GM18519 (cell line): ENCODE measurements at regions not wholly inside any gene's neighbourhood (a gene's known extent, or its start where the extent isn't known, plus 50 kb on each side); places are given as distances from the start of the nearest gene placed in this dataset.
A peak's percentile ranks its signal among the peaks of the same experiment; 100 is the strongest.

Source experiments
- ATAC-seq: cut with Tn5 transposase; IDR thresholded peaks from one replicate; pipeline ENCODE4 v1.9.1; 2021; ENCODE audit warnings: mild to moderate bottlenecking, moderate library complexity; ENCODE audit not compliant: unreplicated experiment, low FRiP score

DNA sequence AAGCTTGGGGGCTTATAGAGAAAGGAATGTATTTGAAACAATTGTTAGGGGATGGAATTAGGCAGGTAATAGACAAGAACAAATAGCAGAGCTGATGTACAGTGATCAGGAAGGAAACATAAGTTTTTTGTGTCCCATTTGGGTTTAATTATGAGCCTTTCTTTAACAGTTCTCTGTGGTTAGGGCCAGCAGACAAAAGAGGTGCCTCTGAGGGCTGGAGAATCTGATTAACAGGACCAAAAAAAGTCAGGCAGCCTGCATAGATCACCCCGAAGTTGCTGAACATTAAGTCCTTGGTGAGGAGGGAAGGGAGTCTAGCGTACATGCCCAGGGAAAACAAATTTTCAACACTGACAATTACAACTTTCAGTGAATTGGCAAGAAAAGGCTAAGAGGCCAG lies 88.6 kb upstream of the SPRED1 start:
- ATAC-seq: no peak

- ATAC-seq: no peak
These were observed 88.1 kb upstream of the SPRED1 start for GRCh38 chr15:38164507-38164906.

GRCh38 chr15:38168467-38169070 lies 84.1 kb upstream of the SPRED1 start:
- ATAC-seq: no peak

DNA sequence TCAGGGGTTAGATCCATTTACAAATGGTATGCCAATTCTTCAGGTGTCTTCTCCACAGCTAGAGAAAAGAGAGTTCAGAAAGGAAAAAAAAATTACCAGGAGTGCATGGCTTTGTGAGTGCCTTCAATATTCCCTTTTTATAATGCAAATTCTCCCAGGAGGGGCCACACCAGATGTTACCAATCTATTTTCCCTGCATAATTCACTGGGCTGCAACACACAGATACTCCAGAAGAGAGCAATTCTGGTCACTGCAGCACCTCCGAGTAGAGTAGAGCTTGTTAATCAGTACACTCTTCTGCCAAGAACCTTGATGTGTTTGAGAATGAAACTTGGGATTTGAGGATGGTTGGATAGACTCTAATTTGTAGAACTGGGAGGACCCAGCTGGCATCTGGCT lies 80.7 kb upstream of the SPRED1 start:
- ATAC-seq: no peak

GRCh38 chr15:38174691-38175090 lies 77.9 kb upstream of the SPRED1 start:
- ATAC-seq: no peak

GRCh38 chr15:38176155-38176554 lies 76.5 kb upstream of the SPRED1 start:
- peak; percentile 98 for ATAC-seq

DNA sequence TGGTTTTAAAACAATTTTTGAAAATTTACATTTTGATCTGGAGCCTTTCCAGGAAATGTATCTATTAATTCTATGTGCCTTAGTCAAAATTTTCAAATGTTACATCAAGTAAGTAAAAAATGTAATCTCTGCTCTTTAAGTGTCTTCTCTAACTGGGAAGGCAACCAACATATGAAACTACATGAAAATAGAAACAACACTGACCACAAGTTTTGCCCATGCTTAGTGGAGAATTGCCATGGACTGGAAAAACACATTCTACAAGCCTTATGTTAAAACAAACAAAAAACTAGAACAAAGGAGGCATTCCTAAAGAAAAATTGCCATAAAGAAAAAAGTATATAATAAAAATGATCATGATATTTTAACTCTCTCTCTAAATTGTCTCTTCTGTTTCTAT lies 75.9 kb upstream of the SPRED1 start:
- no peak for ATAC-seq

GRCh38 chr15:38182900-38183299 lies 69.7 kb upstream of the SPRED1 start:
- no peak for ATAC-seq

DNA sequence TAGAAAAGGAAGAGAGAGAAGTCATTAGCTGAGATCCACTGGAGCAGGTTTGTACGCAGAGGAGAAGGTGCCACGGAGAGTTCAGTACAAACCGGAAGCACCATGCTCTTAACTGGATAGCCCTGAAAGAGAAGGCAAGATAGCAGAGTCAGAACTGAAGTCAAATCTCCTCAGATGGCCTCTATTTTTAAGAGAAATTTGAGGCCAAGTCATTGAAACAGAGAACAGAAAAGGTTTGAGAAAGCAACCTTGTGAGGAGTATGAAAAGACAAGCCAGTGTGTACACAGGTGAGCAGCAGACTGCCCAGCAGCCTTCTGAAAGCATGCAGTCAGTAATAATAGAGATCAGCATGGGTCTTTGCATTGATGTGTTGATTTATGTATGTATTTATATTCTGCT lies 66.1 kb upstream of the SPRED1 start:
- ATAC-seq: no peak

GRCh38 chr15:38187630-38188313 lies 64.9 kb upstream of the SPRED1 start:
- no peak for ATAC-seq

GRCh38 chr15:38189671-38190295 lies 62.9 kb upstream of the SPRED1 start:
- no peak for ATAC-seq

DNA sequence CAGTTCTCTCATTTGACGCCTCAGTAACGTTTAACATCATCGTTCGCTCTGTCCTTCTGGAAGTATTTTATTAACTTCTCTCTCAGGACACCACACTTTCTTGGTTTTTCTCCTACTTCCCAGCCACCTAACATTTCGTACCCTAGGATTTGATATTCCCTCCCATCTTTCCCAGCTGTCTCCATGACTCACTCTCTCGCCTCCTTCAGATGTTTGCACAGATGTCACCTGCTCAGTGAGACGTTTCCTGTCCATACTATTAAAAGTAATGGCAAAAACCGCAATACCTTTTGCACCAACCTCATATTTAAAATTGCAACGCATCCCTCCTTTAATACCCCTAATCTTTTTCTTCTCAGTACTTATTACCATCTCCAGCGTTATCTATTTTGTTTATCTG lies 62.1 kb upstream of the SPRED1 start:
- no peak for ATAC-seq

- no peak for ATAC-seq
These were observed 60.1 kb upstream of the SPRED1 start for GRCh38 chr15:38192496-38192895.

- no peak for ATAC-seq
These were observed 59.1 kb upstream of the SPRED1 start for GRCh38 chr15:38193496-38193895.

GRCh38 chr15:38195191-38195901 lies 57.3 kb upstream of the SPRED1 start:
- ATAC-seq: no peak

DNA sequence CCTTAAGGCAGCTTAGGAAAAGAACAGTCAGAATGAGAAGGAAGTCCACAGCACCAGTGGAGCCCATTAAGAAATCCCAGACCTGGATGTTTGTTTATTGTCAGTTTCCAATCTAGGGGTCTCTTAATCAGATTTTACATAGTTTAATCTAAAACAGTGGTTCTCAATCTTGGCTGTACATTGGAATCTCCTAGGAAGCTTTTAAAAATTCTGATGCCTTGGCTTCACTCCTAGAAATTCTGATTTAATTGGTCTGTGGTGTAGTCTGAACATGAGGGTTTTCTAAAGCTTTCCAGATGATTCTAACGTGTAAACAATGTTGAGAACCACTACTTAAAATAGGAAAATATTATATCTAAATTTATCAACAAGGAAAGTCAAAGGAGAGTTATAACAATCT lies 56.6 kb upstream of the SPRED1 start:
- no peak for ATAC-seq

DNA sequence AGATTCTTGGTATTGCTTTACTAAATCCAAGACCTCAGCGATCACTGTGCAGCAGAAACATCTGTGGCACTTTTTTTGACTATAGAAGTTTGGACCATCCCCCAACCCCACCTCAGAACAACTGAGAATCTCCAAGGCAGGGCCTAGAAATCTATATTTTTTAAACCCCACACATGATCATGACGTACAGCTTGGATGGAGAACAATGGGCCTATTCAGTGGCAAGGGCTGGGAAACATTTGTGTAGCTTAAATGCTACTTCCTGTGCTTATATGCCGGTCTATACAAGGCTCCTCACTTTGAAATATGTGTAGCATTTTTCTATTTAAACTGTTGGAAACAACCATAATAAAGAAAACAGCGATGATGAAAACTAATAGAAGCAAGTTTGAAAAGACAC lies 55.1 kb upstream of the SPRED1 start:
- no peak for ATAC-seq

DNA sequence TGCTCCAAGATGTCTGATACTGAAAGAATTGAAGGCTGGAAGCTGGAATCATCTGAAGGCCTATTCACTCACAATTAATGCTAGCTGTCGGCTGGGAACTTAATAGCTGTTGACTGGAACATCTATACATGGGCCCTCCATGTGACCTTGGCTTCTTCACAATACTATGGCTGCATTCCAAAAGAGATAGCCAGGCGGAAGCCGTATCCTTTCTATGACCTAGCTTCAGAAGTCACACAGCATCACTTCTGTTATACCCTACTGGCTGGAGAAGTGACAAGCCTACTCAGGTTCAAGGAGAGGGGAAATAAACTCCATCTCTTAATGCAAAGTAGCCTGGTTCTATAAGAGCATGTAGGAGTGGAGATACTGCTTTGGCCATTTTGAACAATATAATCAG lies 50.9 kb upstream of the SPRED1 start:
- ATAC-seq: no peak

DNA sequence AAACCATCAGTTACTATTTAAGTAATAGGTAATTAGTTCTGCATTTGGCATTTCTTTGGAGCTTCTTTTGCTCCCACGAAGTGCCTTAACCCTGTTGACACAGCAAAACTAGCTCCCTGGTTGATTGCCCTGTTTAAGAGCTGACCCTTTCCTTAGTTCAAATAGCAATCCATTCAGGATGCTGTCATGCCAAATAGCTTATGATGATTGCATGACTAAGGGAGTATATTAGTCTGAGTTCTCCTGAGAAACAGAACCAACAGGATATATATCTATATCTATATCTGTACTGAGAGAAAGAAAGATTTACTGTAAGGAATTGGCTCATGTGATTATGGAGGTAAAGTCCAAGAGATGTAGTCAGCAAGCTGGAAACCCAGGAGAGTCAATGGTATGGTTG lies 50.3 kb upstream of the SPRED1 start:
- no peak for ATAC-seq
